Astrocyte of the cerebellum (primary cell): ENCODE measurements at regions not wholly inside any gene's neighbourhood (a gene's known extent, or its start where the extent isn't known, plus 50 kb on each side); places are given as distances from the start of the nearest gene placed in this dataset.
A peak's percentile ranks its signal among the peaks of the same experiment; 100 is the strongest.

Experiments used
- DNase-seq: peaks from one replicate; pipeline ENCODE4 v3.0.0-alpha.2; 2011; ENCODE audit warnings: low read depth
- H3K4me3 ChIP-seq: 2 replicates; pipeline ENCODE4 v1.5.1; 2011; ENCODE audit warnings: mild to moderate bottlenecking, low read depth, low read length, moderate library complexity
- in situ Hi-C: cut with HindIII; loops from 2 replicates; pipeline ENCODE4 v1.10.0; 2017; ENCODE audit warnings: low sequenced_read_pairs
- TF ChIP-seq, protein P1 (sequence below): IDR thresholded peaks from 2 replicates; pipeline ENCODE4 v1.5.1; 2012; ENCODE audit warnings: low read length, low read depth, moderate library complexity, mild to moderate bottlenecking; ENCODE audit errors: missing control alignments

DNA sequence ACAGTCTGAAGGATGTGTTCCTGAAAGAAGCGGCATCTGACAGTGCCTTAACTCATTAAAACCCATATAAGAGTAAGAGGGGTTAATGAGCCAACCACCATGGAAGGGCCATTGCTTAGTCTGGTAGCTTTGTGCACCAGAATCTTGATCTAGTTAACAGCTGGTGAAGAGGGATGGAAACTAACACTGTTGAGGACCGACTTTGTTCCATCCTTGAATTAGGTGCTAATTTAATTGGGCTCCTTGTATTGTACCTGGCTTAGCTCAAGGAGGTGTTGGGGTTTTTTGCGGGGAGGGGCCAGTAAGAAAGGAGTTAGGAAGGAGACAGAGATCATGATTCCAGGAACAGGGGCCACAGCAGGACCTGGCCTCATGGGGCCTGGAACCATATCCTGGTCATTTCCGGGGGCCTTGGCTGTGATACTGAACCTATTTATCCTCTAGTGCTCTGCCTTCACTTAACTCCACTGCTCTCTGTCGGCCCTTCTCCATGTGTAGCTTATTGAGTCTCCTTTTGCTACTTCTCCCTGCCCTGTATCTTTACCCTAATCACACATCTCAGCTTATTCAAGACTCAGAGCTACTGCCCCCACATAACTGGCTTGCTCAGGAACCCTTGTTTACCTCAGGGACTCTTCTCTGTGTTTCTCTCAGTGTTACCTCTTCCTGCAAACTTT is 93.0 kb downstream of the RPL22L1 start:
- no peak overlapping the region for H3K4me3 ChIP-seq
- no peak for DNase-seq
- in situ Hi-C loops = no loop called here
- TF ChIP-seq, protein P1, sequence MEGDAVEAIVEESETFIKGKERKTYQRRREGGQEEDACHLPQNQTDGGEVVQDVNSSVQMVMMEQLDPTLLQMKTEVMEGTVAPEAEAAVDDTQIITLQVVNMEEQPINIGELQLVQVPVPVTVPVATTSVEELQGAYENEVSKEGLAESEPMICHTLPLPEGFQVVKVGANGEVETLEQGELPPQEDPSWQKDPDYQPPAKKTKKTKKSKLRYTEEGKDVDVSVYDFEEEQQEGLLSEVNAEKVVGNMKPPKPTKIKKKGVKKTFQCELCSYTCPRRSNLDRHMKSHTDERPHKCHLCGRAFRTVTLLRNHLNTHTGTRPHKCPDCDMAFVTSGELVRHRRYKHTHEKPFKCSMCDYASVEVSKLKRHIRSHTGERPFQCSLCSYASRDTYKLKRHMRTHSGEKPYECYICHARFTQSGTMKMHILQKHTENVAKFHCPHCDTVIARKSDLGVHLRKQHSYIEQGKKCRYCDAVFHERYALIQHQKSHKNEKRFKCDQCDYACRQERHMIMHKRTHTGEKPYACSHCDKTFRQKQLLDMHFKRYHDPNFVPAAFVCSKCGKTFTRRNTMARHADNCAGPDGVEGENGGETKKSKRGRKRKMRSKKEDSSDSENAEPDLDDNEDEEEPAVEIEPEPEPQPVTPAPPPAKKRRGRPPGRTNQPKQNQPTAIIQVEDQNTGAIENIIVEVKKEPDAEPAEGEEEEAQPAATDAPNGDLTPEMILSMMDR = no peak

DNA sequence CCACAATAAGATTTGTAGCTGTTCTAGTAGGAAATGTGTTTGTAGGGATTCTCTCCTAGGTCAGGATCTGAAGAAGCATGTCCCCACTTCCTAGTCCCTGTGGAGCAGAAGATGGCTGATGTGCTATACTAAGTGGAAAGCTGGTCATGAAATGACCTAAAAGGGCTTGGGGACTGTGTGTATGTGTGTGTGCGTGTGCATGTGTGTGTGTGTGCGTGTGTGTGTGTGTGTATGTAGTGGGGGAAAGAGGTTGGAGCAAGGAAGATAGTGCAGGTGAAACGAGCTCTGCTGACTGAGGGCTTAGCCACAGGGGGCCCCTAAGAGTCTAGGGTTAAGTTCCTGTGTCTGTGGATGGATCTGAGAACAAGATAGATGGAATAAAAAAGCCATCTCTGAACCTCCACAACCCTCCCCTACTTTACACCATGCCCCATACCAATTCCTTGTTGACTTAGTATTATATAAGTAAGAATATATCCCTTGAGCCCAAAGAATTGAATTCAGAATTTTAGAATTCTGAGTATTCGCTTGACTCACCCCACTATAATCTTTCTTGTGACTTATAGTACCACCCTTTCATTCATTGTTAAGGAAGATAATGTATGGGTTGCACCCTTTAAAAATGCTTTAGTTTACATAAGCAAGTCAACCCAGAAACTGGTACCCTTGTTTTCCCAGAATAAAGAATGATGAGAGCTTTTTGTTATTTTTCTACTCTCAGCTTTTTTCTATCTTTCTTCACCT is 96.1 kb downstream of the RPL22L1 start:
- in situ Hi-C loops = no loop called here
- H3K4me3 ChIP-seq = no peak overlapping the region

DNA sequence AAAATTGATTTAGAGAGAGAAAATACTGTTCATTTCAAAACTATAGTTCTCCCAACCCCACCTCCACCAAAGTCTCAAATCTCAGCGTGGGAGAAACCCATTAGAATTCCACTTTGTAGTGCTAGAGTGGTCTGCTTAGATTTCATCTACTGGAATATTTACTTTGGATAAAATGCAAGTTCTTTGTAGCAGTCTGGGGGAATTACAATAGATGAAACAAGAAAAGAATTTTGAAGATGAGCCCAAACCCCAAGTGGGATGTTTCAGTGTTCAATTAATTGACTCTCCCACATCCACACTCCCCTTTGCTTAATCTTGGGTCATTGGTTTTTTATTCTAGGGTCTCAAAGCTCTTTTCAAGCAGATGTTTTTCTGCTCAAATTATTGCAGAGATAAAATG is 97.8 kb downstream of the RPL22L1 start:
- TF ChIP-seq, protein P1 = no peak
- H3K4me3 ChIP-seq = no peak overlapping the region
- DNase-seq = peak; percentile 36
- in situ Hi-C loops = no loop called here

More for the DNA sequence above, 96.1 kb downstream of the RPL22L1 start:
- TF ChIP-seq, protein P1 = no peak
- DNase-seq = no peak

DNA sequence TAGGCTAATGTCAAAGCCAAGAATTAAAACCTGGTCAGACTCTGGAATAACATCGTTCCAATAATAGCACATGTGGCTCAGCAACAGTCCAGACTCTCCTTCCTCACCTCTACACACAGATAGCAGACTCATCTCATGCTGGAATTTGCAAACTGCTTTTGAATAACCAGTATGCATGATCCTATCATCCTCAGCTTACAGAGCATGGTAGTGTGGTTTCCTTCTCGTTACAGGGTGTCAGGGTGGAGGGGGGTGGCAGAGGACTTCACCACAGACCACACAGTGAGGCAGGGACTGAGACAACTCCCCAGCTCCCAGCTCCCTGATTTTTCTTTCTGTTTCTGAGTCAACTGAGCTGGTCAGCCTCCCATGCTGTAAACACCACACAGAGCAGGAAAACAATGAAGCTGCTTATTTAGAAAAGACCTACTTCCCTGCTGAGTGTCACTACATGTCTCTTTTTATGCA is 101.6 kb downstream of the RPL22L1 start:
- TF ChIP-seq, protein P1 = no peak
- peak; percentile 35 for DNase-seq
- in situ Hi-C loops = no loop called here
- no peak overlapping the region for H3K4me3 ChIP-seq

DNA sequence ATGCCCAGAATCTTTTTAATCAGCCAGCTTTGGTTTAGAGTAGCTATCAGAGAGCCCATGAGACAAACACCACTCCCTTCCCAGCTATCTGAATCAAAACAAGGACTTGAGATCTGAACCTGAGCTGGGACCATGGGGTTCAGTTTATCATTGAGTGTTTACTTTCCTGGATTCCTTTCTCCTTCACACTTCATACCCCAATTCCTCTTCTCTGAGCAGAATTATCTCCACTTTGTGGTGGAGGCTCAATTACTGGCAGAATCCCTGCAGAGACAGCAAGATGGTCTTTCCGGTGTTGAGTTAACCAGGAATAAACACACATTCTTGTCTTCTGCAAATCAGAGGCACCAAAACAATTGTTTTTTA is 102.4 kb downstream of the RPL22L1 start:
- TF ChIP-seq, protein P1 = no peak
- no peak overlapping the region for H3K4me3 ChIP-seq
- in situ Hi-C loops = no loop called here
- no peak for DNase-seq

DNA sequence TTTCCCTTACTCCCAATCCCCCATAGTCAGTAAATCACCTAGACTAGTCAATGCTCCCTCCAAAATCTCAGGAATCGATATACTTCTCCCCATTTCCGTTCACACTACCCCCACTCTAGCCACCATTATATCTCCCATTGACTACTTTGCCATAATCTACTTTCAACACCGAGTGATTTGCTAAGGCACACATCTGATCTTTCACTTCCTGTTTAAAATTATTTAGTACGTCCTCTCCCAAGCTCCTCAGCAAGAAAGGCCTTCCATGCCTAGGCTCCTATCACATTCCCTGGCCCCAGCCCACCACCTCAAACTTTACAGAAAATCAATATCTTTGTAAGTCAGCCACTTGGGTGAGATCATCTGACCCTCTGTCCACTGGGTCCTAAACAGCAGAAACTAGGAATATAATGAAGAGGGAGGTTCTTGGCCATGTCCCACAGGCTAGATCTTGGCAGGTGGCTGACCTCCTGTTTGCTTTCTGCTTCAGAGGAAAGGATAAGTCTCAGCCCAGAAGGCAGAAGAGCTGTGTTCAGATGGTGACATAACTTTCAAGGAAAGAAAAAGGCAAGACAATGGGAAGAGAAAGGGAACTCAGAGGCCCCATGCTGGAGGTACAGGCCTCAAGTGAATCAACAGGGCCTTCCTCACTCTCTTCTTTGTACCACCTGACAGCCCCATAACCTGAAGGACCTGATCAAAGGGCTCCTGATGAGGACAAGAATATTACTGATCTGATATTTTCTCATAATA is 103.0 kb downstream of the RPL22L1 start:
- H3K4me3 ChIP-seq = no peak overlapping the region
- TF ChIP-seq, protein P1 = no peak
- DNase-seq = no peak
- in situ Hi-C loops = no loop called here
